GM18909 (cell line): ENCODE measurements at regions not wholly inside any gene's neighbourhood (a gene's known extent, or its start where the extent isn't known, plus 50 kb on each side); places are given as distances from the start of the nearest gene placed in this dataset.

Source experiments
- ATAC-seq: cut with Tn5 transposase; IDR thresholded peaks from one replicate; pipeline ENCODE4 v1.9.1; 2021; ENCODE audit warnings: mild to moderate bottlenecking; ENCODE audit not compliant: unreplicated experiment, poor library complexity

DNA sequence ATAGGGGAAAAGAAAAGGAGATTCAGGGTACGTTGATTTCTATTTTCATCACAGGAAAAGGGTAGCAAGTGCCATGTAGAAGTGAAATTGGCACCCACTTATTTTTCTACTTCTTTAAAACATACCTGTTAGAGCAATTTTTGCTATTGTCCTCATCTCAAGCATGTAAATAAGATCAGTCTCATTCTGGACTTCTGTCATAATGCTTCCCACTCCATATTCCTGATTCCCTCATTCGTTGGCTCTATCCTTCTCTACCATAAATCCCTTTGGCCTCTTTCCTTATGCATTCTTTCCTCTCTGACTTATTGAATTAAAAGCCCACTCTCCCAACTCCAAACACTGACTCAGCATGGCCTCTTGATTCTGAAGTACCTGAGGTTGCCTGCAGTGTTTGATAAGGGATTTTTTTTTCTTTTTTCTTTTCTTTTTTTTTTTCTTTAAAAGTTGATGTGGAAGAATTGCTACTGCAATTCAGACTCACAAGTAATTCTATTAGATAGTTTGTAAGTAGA is 465.7 kb downstream of the SLITRK6 start:
- ATAC-seq = no peak

GRCh38 chr13:85332615-85333014 is 466.6 kb downstream of the SLITRK6 start:
- no peak for ATAC-seq

- no peak for ATAC-seq
Observed at GRCh38 chr13:85321734-85322133, 477.5 kb downstream of the SLITRK6 start.

DNA sequence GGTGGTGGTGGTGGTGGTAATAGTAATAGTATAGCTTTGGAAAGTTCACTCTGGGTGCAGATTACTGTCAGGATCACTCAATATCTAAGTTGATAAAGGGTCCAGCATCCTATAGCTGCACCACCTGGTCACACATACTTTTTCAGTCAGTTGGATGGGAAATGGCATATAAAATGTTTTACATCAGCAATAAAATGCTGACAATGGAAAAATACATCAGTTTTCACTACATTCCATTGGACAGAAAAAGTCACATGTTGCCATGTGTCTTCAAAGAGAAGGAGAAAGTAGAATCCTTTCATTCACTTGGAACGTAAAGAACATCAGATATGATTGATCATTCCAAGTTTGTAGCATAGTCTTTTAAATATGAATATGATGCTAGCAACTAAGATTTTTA is 481.4 kb downstream of the SLITRK6 start:
- no peak for ATAC-seq

GRCh38 chr13:85316506-85317025 is 482.7 kb downstream of the SLITRK6 start:
- ATAC-seq = no peak

DNA sequence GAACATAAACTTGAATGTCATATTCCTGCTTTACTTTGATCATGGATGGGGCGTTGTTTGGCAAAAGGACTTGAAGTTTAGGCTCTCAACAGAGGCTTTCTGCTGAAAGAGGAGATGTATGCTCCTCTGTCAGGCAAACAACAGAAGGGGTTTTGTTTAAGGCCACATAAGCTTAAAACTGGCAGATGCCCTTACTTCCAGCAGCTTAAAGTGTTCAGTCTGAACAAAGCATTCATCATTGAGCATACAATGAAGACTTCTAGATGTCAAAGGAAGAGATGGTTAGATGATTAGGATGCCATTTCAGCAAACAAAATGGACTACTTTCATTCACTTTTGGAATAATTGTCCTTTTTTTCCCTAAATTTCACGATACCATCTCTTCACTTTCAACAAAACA is 484.5 kb downstream of the SLITRK6 start:
- ATAC-seq = no peak

- ATAC-seq = no peak
Observed at GRCh38 chr13:85313761-85314503, 485.3 kb downstream of the SLITRK6 start.

- no peak for ATAC-seq
Observed at GRCh38 chr13:85312071-85312470, 487.1 kb downstream of the SLITRK6 start.

DNA sequence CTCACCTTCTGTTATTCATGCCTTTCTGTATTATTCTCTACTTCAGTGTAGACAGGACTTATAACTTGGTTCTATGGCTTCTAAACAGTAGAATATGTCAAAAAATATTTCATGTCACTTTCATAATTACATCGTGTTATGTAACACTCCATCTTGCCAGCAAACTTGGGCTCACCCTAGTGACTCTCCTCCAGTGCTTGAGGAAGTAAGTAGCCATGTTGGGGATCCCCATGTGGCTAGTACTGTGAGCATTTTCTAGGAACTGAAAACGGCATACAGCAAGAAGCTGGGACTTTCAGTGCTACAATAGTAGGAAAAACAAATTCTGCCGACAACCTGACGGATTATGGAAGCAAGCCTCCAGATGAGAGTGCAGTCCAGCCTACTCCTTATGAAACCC is 495.6 kb downstream of the SLITRK6 start:
- no peak for ATAC-seq

DNA sequence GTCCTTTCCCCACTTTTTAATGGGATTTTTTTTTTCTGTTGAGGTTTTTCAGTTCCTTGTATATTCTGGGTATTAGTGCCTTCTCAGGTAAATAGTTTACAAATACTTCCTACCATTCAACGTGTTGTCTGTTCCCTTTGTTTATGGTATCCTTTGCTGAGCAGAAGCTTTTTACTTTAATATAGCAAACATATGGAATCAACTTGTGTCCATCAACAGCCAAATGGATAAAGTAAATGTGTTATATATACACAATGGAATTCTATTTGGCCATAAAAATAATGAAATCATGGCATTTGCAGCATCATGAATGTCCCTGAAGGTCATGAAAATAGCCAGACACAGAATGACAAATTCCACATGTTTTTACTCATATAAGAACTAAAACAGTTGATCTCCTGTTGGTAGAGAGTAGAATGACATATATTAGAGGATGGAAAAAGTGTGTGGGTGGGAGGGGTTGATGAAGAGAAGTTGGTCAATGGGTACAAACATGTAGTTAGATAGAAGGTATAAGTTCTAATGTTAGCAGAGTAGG is 500.8 kb downstream of the SLITRK6 start:
- no peak for ATAC-seq

GRCh38 chr13:85288698-85289097 is 510.5 kb downstream of the SLITRK6 start:
- ATAC-seq = no peak

DNA sequence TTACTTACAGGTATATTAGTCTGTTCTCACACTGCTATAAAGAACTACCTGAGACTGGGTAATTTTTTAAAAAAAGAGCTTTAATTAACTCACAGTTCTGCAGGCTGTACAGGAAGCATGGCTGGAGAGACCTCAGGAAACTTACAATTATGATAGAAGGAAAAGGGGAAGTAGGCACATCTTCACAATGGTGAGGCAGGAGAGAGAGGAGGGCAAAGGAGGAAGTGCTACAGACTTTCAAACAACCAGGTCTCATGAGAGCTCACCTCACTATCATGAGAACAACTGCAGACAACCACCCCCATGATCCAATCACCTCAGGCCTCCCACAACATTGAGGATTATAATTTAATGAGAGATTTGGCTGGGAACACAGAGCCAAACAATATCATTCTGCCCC is 511.7 kb downstream of the SLITRK6 start:
- ATAC-seq = no peak

- no peak for ATAC-seq
Observed at GRCh38 chr13:85286081-85286480, 513.1 kb downstream of the SLITRK6 start.

- ATAC-seq = no peak
Observed at GRCh38 chr13:85284349-85284748, 514.9 kb downstream of the SLITRK6 start.

DNA sequence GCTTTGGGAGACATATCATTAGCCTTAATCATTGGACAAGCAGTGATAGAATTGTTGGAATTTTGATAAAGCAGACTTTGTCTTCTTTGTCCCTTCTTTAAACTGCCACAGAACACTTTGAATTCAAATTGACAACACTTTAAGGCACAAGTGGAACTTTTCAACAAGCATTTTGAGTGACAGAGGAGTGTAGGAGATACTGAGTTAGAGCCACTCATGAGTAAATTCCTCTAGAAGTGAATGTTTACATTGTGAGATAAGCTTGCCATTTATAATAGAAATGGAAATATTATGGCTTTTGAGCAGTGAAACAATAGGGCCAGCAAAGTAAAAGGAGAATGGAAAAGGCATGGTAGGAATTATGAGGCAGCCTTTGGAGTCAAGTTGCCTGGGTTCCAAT is 515.8 kb downstream of the SLITRK6 start:
- no peak for ATAC-seq

DNA sequence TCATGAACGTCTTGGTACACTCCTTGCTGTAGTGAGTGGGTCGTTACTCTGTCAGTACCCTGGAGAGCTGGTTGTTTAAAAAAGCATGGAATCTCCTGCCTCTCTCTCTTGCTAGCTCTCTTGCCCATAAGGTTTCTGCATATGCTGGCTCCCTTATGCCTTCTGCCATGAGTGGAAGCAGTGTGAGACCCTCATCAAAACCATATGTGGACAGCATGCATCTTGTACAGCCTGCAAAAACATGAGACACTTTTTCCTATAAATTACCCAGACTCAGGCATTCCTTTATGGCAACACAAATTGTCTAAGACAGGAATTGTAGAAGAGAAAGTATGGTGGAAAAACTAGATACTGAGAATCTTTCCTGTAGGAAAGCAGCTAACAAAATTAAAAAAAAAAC is 516.3 kb downstream of the SLITRK6 start:
- no peak for ATAC-seq

DNA sequence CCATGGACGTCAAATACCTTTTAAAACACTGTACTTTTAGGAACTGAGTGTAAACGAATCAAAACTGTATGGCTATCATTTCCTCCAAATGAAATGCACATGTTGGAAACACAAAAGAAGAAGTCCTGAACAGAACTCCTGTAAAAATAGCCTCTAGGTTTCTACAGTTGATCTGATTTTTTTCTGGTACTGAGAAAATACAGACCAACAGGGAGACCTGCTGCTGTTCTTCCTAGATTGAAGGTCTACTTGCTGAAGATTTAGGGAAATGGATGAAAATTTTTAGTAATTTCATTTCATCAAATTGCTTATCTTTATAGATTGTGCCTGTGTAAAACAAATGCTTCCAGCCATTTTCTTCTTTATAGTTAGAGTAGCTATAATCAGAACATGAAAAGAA is 520.4 kb downstream of the SLITRK6 start:
- no peak for ATAC-seq

GRCh38 chr13:85277748-85278147 is 521.5 kb downstream of the SLITRK6 start:
- ATAC-seq = no peak

- no peak for ATAC-seq
Observed at GRCh38 chr13:85266771-85267170, 532.4 kb downstream of the SLITRK6 start.

GRCh38 chr13:85266331-85266730 is 532.9 kb downstream of the SLITRK6 start:
- no peak for ATAC-seq

- ATAC-seq = no peak
Observed at GRCh38 chr13:85265296-85265695, 533.9 kb downstream of the SLITRK6 start.

DNA sequence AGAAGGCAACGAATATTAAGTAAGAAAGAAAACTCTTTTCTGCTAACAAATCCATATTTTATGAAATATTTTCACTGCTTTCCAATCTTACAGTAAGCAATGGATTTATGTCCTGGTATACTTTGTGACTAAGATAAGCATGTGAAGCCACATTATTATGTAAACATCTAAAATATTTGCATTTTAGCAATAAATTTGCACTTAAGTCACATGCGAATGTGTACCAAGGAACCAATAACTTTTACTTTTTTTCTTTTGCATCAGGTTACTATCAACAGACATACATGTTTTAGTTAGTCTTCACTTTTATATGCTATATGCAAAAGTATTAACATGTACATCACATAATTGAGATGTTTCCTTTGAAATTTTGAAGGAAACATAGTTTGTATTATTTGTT is 536.7 kb downstream of the SLITRK6 start:
- no peak for ATAC-seq
